Erythroblast (primary cell): ENCODE measurements at regions not wholly inside any gene's neighbourhood (a gene's known extent, or its start where the extent isn't known, plus 50 kb on each side); places are given as distances from the start of the nearest gene placed in this dataset.

ENCODE experiments used
- GATA1 ChIP-seq: IDR thresholded peaks from 2 replicates; pipeline ENCODE4 v1.6.1; 2011; ENCODE audit warnings: low read depth, mild to moderate bottlenecking, control low read depth, low read length, moderate library complexity
- POLR2A ChIP-seq: IDR thresholded peaks from 2 replicates; pipeline ENCODE4 v1.6.1; 2011; ENCODE audit warnings: mild to moderate bottlenecking, low read length

DNA sequence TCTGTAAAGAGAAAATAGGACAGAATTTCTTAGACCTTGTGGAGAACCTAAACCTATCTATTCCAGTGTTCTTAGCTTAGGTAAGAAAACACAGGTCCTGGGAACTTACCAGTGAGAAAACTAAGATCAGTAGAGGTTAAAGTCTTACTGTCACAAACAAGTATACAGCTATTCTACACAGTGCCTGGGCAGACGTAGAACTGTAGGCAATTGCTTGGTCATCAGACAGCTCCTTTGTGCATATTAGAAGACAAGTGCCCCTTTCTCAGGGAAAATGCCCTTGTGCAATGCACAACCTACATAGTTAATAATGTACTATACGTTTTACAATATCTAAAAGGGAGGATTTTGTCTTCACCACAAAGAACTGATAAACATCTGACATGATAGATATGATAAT lies 86.6 kb upstream of the JADE1 start:
- TF ChIP-seq POLR2A = no peak
- TF ChIP-seq GATA1 = no peak
